Skeletal muscle satellite cell (primary cell): ENCODE measurements at regions not wholly inside any gene's neighbourhood (a gene's known extent, or its start where the extent isn't known, plus 50 kb on each side); places are given as distances from the start of the nearest gene placed in this dataset.

Experiments used
- H3K27me3 ChIP-seq: 2 replicates; pipeline ENCODE4 v1.7.0; 2013; ENCODE audit warnings: low read length; ENCODE audit not compliant: control insufficient read depth, insufficient read depth
- H3K36me3 ChIP-seq: 2 replicates; pipeline ENCODE4 v1.7.0; 2013; ENCODE audit warnings: mild to moderate bottlenecking, control low read depth, low read length; ENCODE audit not compliant: insufficient read depth
- H3K4me1 ChIP-seq: 2 replicates; pipeline ENCODE4 v1.7.0; 2013; ENCODE audit warnings: low read length; ENCODE audit not compliant: control insufficient read depth, insufficient read depth
- H3K4me2 ChIP-seq: 2 replicates; pipeline ENCODE4 v1.7.0; 2013; ENCODE audit warnings: mild to moderate bottlenecking, low read length
- H3K4me3 ChIP-seq: 2 replicates; pipeline ENCODE4 v1.7.0; 2013; ENCODE audit warnings: low read length
- H3K9ac ChIP-seq: 2 replicates; pipeline ENCODE4 v1.7.0; 2013; ENCODE audit warnings: mild to moderate bottlenecking, low read depth, low read length, moderate library complexity
- H3K9me3 ChIP-seq: replicated peaks from 2 replicates; pipeline ENCODE4 v1.7.0; 2013; ENCODE audit warnings: mild to moderate bottlenecking, control low read depth, low read length

- Histone ChIP-seq H3K9ac (no peak overlapping the region), H3K4me2 (no peak overlapping the region), H3K4me3 (no peak overlapping the region), H3K27me3 (no peaks in the 10 kb centered on the region), H3K4me1 (no peaks in the 10 kb centered on the region), H3K36me3 (no peaks in the 10 kb centered on the region), H3K9me3 (no peaks in the 10 kb centered on the region)
Measured at GRCh38 chr2:234320066-234320465, 176.8 kb downstream of the ARL4C start.

- no peaks in the 10 kb centered on the region for H3K27me3 ChIP-seq
- H3K36me3 ChIP-seq = no peaks in the 10 kb centered on the region
- H3K4me1 ChIP-seq = no peaks in the 10 kb centered on the region
- H3K4me2 ChIP-seq = no peak overlapping the region
- no peaks in the 10 kb centered on the region for H3K9me3 ChIP-seq
- H3K9ac ChIP-seq = no peak overlapping the region
- H3K4me3 ChIP-seq = no peak overlapping the region
Measured at GRCh38 chr2:234318361-234318760, 178.5 kb downstream of the ARL4C start.

- H3K9me3 ChIP-seq = no peaks in the 10 kb centered on the region
- H3K27me3 ChIP-seq = no peaks in the 10 kb centered on the region
- no peak overlapping the region for H3K9ac ChIP-seq
- H3K36me3 ChIP-seq = no peaks in the 10 kb centered on the region
- no peaks in the 10 kb centered on the region for H3K4me1 ChIP-seq
- H3K4me3 ChIP-seq = no peak overlapping the region
- no peak overlapping the region for H3K4me2 ChIP-seq
Measured at GRCh38 chr2:234313558-234313957, 183.3 kb downstream of the ARL4C start.

- peaks cover 8% of the 10 kb centered on the region for H3K4me1 ChIP-seq
- H3K9ac ChIP-seq = no peak overlapping the region
- H3K36me3 ChIP-seq = no peaks in the 10 kb centered on the region
- no peak overlapping the region for H3K4me3 ChIP-seq
- H3K27me3 ChIP-seq = peaks cover 11% of the 10 kb centered on the region
- peaks cover 4% of the 10 kb centered on the region for H3K9me3 ChIP-seq
- no peak overlapping the region for H3K4me2 ChIP-seq
Measured at GRCh38 chr2:234310166-234310565, 186.7 kb downstream of the ARL4C start.

- no peaks in the 10 kb centered on the region for H3K36me3 ChIP-seq
- H3K4me3 ChIP-seq = no peak overlapping the region
- H3K9me3 ChIP-seq = peaks cover 4% of the 10 kb centered on the region
- no peak overlapping the region for H3K9ac ChIP-seq
- peaks cover 12% of the 10 kb centered on the region for H3K4me1 ChIP-seq
- H3K4me2 ChIP-seq = no peak overlapping the region
- H3K27me3 ChIP-seq = peaks cover 12% of the 10 kb centered on the region
Measured at GRCh38 chr2:234309431-234309830, 187.4 kb downstream of the ARL4C start.

GRCh38 chr2:234308813-234309195, 188.1 kb downstream of the ARL4C start:
- H3K4me1 ChIP-seq = peaks cover 12% of the 10 kb centered on the region
- peaks cover 4% of the 10 kb centered on the region for H3K9me3 ChIP-seq
- H3K27me3 ChIP-seq = peaks cover 12% of the 10 kb centered on the region
- no peak overlapping the region for H3K4me3 ChIP-seq
- H3K9ac ChIP-seq = no peak overlapping the region
- H3K4me2 ChIP-seq = no peak overlapping the region
- H3K36me3 ChIP-seq = no peaks in the 10 kb centered on the region

- Histone ChIP-seq H3K9me3 (peaks cover 4% of the 10 kb centered on the region), H3K4me3 (no peak overlapping the region), H3K4me1 (peaks cover 12% of the 10 kb centered on the region), H3K4me2 (no peak overlapping the region), H3K9ac (no peak overlapping the region), H3K36me3 (no peaks in the 10 kb centered on the region), H3K27me3 (peaks cover 12% of the 10 kb centered on the region)
Measured at GRCh38 chr2:234308073-234308812, 188.6 kb downstream of the ARL4C start.

- Histone ChIP-seq H3K9me3 (peaks cover 4% of the 10 kb centered on the region), H3K4me1 (peaks cover 12% of the 10 kb centered on the region), H3K4me2 (no peak overlapping the region), H3K4me3 (no peak overlapping the region), H3K27me3 (peaks cover 12% of the 10 kb centered on the region), H3K36me3 (no peaks in the 10 kb centered on the region), H3K9ac (no peak overlapping the region)
Measured at GRCh38 chr2:234307322-234307961, 189.4 kb downstream of the ARL4C start.

GRCh38 chr2:234306426-234307173, 190.3 kb downstream of the ARL4C start:
- Histone ChIP-seq H3K4me3 (no peak overlapping the region), H3K4me1 (peaks cover 12% of the 10 kb centered on the region), H3K9ac (no peak overlapping the region), H3K36me3 (no peaks in the 10 kb centered on the region), H3K27me3 (peaks cover 12% of the 10 kb centered on the region), H3K4me2 (no peak overlapping the region), H3K9me3 (peaks cover 4% of the 10 kb centered on the region)

- H3K9ac ChIP-seq = no peak overlapping the region
- peaks cover 12% of the 10 kb centered on the region for H3K4me1 ChIP-seq
- peaks cover 4% of the 10 kb centered on the region for H3K9me3 ChIP-seq
- H3K36me3 ChIP-seq = no peaks in the 10 kb centered on the region
- H3K4me2 ChIP-seq = no peak overlapping the region
- peaks cover 12% of the 10 kb centered on the region for H3K27me3 ChIP-seq
- no peak overlapping the region for H3K4me3 ChIP-seq
Measured at GRCh38 chr2:234305846-234306245, 191.0 kb downstream of the ARL4C start.

GRCh38 chr2:234304950-234305349, 191.9 kb downstream of the ARL4C start:
- Histone ChIP-seq H3K9me3 (peaks cover 4% of the 10 kb centered on the region), H3K27me3 (peaks cover 12% of the 10 kb centered on the region), H3K4me2 (peak overlapping the region; percentile 31), H3K36me3 (no peaks in the 10 kb centered on the region), H3K4me3 (no peak overlapping the region), H3K4me1 (peaks cover 12% of the 10 kb centered on the region), H3K9ac (no peak overlapping the region)
